Renal pelvis (tissue), 1 donor: ENCODE measurements at regions not wholly inside any gene's neighbourhood (a gene's known extent, or its start where the extent isn't known, plus 50 kb on each side); places are given as distances from the start of the nearest gene placed in this dataset.

Source experiments
- DNase-seq: peaks from one replicate; pipeline ENCODE4 v3.0.0-alpha.2; 2013

DNA sequence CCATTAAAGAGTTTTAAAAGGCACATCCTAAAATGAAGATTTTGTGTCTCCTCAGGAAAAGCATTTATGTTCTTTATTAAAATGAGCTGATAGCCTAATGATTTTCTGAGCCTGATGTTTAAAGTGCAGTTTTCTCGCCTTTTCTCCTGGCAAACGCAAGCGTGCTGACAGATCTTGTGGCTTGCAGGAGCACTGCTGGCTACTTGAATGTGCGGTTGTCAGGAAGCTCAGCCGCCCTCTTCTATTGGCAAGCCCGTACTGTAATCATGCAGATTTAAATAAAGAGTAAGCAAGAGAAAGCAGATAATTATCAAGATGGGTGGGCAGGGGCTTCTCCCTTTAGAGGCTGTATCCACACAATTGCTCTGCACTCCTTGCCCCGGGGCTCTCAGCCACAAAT, 139.5 kb upstream of the SPHKAP start:
- no peak for DNase-seq

GRCh38 chr2:228318218-228318617, 136.7 kb upstream of the SPHKAP start:
- no peak for DNase-seq

GRCh38 chr2:228312172-228312571, 130.7 kb upstream of the SPHKAP start:
- no peak for DNase-seq

- no peak for DNase-seq
Measured at GRCh38 chr2:228303960-228304359, 122.5 kb upstream of the SPHKAP start.

DNA sequence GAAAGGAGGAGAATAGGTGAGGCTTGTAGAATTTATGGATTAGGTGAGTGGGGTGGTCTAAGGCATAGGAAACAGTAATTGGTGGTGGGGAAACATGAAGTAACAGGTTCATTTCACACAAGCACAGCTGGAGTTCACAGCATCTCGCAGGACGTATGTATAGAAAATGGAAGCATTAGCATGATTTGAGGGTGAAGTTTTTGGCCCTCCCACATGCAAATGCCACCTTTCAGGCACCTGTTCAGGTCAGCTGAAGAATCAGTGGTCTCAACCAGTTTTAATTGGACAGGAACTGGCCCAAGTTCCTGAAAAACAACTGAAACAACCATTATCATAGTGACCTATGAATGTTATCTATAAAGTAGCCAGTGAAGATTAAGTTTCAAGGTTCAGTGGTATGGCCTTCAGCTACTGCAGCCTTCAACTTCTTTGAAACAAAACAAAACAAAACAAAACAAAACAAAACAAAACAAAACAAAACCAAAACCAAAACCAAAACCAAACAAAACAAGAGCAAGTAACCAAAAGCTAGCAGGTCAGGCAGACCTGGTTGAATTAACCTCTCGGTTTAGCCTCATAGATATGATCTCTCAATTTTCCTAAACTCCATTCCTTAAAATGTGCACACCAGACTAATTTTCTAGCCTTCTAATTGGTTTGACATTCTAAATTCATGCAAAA, 102.1 kb upstream of the SPHKAP start:
- no peak for DNase-seq

GRCh38 chr2:228282376-228282775, 100.9 kb upstream of the SPHKAP start:
- DNase-seq, result no peak

DNA sequence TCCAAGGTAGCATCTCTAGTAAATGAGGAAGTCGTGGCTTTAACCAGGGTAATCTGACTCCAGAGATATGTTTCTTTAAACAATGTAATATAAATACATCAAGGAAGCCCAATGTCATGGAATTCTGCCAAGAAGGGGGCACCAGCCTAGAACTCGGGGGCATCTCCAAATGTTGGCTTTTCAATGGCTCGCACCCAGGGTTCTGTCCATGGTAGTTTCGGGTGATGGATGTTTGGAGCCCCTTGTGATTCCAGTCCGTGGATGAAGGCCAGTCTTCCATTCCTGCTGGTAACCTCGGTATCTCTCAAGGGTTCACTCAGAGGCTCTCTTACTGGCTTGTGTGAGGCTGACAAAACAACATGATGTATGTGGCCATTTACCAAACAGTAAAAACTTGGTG, 91.7 kb upstream of the SPHKAP start:
- DNase-seq, result no peak

DNA sequence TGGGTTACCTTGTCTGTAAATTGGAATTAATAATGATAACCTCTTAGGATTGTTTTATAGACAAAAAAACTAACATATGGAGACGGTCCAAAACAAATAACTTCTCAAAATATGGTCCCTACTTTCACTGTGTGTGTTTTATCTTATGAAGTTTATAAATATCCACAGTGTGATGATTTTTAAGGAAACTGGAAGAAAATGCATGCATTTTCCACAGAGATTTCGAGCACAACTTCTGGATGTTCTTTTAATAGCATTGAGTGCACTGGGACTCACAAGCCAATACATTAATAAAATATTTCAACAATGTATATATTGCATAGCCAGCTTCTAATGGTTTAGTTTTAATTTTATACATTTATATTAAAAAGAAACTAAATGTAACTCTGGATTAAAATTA, 87.9 kb upstream of the SPHKAP start:
- DNase-seq, result no peak

DNA sequence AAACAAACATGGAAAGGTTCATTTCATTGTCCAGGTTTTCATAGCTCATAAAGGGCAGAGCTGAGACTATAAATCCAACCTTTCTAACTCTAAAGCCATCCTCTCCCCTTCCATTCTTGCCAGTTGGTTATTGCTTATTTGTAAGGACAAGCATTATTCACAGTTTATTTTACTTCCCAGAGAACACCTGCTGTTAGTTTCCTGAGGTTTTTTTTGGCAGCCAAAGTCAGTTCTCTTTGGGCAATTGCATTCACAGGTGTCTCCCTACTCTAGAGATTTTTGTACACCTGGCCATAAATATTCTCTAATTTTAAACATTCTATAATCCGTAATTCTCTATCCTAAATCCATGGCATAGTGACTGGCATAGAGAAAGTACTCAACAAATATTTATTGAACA, 87.3 kb upstream of the SPHKAP start:
- DNase-seq, result no peak

GRCh38 chr2:228268301-228268700, 86.8 kb upstream of the SPHKAP start:
- no peak for DNase-seq

DNA sequence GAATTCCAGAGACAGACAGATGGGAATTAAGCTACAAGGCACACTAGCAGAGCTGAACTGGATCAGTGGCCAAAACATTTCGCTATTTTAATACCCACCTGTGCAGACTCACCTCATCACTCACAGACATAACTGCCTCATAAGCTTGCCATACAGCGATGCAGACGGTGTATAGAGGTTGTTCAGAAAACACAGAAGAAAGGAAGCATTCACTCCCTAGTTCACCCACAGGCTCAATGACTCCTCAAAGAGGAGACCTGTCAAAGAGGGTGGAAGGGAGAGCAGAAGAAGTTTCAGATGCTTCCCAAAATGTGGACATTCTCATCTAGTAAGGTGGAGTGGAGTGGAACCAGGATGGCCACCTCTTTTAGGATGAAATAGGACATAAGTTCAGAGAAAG, 81.7 kb upstream of the SPHKAP start:
- no peak for DNase-seq

GRCh38 chr2:228261546-228261945, 80.1 kb upstream of the SPHKAP start:
- no peak for DNase-seq

- DNase-seq, result no peak
Measured at GRCh38 chr2:228257379-228257778, 75.9 kb upstream of the SPHKAP start.

- DNase-seq, result no peak
Measured at GRCh38 chr2:228253752-228254151, 72.3 kb upstream of the SPHKAP start.

DNA sequence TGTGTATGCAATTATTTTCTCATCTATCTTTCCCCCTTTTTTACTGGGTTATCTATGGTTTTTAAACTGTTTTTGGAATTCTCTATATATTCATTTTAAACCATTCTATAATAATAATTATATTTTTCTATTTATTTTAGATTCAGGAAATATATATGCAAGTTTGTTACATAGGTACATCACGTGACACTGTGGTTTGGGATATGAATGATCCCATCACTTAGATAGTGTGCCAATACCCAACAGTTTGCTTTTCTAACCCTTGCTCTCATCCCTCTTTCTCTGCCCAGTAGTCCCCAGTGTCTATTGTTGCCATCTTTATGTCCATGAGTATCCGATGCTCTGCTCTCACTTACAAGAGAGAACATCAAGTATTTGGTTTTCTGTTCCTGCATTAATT, 65.8 kb upstream of the SPHKAP start:
- no peak for DNase-seq

- DNase-seq, result no peak
Measured at GRCh38 chr2:228245601-228246000, 64.1 kb upstream of the SPHKAP start.

DNA sequence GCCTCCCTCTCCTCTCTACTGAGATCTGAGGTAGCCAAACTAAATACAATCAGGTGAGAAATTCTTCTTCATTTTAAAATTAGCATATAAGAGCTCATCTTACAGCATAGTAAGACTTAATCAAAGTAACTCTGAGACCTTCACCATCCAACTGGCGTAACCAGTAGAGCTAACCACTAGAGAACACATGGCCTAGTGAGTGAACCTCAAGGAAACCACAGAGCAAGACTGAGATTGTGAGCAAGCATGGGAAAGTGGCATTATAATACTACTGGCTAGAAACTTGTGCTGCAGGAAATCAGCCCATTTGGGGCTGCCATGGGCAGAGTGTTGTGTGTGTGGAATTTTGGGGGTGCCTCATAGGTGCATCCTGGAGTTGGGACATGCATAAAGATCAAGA, 61.1 kb upstream of the SPHKAP start:
- no peak for DNase-seq

DNA sequence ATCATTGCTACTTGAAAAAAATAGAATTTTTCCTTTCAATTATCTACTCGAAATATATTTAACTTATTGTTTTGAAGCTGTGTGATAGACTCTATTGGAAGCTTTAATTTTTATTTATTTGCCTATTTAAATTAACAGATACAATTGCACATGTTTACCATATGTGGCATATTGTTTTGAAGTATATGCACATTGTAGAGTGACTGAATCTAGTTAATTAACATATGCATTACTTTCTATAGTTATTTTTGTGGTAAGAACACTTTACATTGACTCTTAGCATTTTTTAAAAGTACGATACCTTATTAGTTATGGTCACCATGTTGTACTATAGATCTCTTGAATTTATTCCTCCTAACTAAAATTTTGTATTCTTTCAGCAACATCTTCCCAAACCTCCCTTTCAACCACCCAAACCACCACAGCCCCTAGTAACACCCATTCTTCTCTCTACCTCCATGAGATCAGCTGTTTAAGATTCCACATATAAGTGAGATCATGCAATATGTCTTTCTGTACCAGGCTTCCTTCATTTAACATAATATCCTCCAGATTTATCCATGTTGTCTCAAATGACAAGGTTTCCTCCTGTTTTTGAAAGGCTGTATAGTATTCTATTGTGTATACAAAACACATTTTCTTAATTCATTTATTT, 58.5 kb upstream of the SPHKAP start:
- no peak for DNase-seq

DNA sequence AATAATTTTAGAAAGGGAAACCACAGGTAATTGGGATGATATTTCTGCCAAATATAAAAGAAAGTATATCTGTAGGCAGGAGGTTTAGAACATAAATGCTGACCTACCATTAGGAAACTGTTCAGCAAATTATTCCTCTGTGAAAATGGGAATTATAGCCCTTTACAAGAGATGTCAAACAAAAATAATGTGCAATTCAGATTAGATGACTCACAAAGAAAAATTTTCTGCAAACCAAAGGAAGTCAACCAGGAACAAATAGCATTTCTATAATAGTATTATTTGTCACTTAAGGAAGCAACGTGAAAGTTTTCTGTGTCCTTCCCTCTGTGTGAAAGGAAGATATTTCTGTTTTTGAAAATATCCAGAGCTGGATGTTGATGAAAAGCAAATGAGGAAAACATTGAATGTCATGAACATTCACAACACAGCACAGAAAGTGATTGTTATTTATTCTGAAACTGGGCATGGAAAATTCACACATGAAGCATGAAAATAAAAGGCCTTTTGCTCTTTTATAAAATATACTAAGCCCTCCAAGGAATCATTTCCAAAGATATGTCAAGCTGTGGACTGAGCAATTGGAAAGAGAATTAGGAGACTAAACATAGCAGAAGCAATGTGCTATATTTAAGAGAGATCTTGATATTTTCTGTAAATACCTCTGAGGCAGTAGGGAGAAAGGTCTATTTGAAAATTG, 57.9 kb upstream of the SPHKAP start:
- no peak for DNase-seq
